IPS-NIHi7 (cell line): ENCODE measurements at regions not wholly inside any gene's neighbourhood (a gene's known extent, or its start where the extent isn't known, plus 50 kb on each side); places are given as distances from the start of the nearest gene placed in this dataset.

Experiments used
- DNase-seq: peaks from one replicate; pipeline ENCODE4 v3.0.0; 2012; ENCODE audit warnings: mixed read lengths; ENCODE audit errors: extremely low spot score

- DNase-seq = peak; percentile 67
These were observed 212.3 kb downstream of the ERCC6L2 start for GRCh38 chr9:96087669-96088299.

DNA sequence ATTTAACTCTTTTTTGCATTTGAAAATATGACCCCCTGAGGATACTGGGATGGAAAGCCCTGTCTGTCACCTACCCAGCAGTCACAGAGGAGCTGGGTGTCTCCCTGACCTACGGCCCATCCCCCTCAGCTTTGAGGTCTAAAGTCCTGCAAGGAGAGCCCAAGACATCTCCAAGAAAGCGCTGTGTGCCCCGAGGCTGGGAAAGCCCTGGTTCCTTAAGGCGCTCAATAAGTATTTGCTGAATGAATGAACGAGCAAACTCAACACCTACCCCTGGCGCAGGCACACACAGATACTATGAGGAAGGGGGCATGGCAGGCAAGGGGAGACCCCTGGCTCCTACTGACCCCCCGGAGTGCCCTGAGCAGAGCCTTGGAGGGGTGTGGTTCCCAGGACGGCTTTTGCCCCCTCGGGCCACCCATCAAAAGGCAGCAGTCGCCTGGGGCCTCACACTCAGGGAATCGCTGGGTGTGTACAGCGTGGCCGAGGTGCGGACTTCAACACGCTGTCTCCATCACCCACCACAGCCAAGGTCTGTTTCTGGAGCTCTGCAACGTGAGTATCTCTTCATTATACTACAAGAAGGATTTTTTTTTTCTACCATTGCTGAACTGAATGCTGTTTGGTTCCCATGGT is 211.6 kb downstream of the ERCC6L2 start:
- DNase-seq = no peak

DNA sequence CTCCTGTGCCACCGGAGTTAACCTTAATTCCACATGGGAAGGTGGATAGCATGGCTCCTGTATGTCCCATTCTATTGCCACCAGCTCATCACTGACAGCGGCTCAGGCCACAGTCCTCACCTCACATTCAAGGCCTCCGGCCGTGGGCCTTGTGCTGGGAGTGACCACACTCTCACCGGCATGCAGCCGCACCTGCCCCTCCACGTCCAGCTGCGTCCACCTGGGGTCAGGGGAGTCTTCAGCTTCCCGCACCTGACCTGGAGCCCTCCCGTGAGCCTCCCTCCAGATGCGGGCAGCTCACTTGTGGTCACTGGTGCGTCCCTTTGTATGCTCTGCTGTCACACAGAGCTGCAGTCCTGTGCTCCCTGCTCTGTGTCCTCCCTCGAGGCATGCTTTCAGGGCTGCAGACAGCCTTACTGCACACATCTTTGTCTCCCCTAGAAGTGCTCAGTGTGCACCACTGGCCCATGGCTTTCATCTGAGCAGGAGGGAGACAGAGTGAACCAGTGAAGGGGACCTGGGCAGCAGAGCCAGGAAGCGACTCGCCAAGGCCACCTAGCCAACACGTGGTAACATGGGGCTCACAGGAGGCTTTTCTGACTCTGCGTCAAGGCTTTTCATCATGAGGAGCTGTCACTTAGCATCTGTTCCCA is 210.1 kb downstream of the ERCC6L2 start:
- no peak for DNase-seq

- no peak for DNase-seq
These were observed 208.8 kb downstream of the ERCC6L2 start for GRCh38 chr9:96084331-96084734.

- DNase-seq = no peak
These were observed 207.2 kb downstream of the ERCC6L2 start for GRCh38 chr9:96082516-96083232.

- no peak for DNase-seq
These were observed 204.9 kb downstream of the ERCC6L2 start for GRCh38 chr9:96080364-96080763.

GRCh38 chr9:96079779-96080178 is 204.3 kb downstream of the ERCC6L2 start:
- DNase-seq = no peak

GRCh38 chr9:96078897-96079490 is 203.5 kb downstream of the ERCC6L2 start:
- DNase-seq = no peak

GRCh38 chr9:96075757-96076156 is 200.3 kb downstream of the ERCC6L2 start:
- no peak for DNase-seq

GRCh38 chr9:96075111-96075510 is 199.6 kb downstream of the ERCC6L2 start:
- no peak for DNase-seq

- DNase-seq = no peak
These were observed 198.3 kb downstream of the ERCC6L2 start for GRCh38 chr9:96073531-96074480.

DNA sequence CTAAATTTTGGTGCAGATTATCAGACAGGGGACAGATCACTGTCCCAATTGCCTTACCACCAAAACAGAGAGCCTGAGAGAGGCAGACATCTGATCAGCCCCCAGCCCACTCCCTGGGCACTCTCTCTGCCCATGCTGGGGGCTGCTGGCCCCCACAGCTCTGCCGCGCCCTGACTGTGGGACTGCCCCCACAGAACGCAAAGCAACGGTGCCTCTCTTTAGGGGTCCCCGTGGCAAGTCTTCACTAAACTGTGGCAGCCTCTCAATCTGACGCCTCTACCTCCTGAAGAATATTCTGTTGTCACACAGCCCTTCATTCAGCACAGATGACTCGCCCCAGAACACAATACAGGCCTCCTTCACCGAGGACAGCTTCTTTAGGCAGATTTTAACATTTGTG is 197.4 kb downstream of the ERCC6L2 start:
- no peak for DNase-seq

DNA sequence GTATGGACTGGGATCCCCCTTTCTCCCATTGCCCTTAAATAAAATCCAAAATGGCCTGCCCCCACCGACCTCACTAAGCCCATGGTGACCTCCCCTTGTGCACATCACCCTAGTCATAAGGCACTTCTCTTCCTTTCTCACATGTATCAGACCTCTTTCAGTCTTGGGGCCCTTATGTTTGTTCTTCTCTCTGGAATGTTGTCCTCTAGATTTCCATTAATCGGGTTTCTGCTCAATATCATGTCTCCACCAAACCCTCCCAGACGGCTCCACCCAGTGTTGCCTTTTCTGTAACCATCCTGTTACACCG is 196.3 kb downstream of the ERCC6L2 start:
- DNase-seq = no peak

DNA sequence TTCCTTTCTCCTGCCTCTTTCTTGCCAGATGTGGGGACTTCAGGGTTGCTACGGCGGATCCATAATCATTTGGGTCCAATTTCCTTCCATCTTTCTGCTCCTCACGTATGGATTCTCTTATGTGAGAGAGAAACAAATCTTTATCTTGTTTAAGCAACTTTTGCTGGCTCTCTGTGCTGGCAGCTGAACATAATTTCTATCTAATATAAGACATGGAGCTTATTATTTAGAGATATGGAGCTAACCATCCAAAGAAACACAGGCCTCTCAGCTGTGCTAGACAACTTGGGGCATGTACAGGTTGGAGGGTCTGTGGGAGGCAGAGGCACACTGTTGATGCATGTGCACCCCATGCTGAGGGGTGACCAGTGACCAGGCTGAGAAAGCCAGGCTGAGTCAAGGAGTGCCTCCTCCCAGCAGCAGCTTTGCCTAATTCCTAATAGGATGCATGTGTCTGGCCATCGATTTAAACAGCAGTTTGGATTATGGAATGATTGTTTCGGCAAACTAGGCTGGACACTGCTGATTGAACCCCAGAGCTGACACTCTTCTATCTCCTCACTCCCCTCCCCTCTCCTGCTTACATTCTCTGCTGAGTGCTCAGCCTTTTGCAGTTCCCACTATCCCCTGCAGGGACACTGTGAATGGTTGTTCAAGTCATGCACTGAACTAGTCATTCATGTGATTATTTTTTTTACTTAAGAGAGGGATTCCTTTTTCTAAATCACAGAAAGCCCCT is 195.8 kb downstream of the ERCC6L2 start:
- peak; percentile 76 for DNase-seq

DNA sequence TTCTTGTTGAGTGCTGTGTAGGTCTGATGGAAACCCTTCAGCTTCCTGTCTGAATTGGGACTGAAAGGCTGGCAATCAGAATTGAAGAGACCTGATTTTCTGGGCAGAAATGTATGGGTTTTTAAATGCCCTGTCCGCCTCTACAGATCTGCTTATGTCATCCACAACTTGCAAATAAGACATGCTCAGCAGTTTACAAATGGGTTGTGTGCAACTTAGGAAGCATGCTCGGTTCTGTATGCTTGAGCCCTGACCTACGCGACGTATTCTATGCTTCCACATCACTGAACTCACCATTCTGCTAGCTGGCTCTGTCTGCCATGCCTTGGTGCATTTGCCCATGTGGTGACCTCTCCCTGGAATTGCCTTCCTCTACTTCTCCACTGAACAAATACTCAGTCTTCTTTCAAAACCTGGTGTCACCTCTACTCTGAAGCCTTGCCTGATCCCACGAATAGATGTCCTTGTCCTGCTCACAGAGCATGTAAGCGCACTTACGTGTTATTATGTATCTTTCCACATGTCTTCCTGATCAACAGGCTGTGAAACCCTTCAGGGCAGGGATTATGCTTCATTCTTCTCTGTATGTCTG is 194.2 kb downstream of the ERCC6L2 start:
- DNase-seq = no peak

DNA sequence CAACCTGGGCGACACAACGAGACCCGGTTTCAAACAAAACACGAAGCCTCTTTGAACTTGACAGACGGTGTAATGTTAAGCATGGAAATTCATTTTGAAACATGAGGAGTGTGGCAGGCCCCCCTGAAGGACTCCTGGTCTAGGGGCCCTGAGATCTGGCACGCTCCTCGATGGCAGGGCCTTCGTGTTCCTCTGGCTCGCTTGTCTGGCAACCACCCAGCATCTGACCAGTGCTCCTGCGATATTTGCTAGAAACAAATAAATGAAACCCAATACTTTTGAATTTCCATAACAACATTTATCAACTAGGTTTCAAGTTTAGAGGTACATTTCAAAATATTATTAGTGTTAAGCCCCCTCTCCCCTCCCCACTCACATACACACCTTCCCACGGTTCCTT is 193.0 kb downstream of the ERCC6L2 start:
- no peak for DNase-seq

- no peak for DNase-seq
These were observed 192.1 kb downstream of the ERCC6L2 start for GRCh38 chr9:96067600-96067999.

GRCh38 chr9:96067004-96067403 is 191.5 kb downstream of the ERCC6L2 start:
- no peak for DNase-seq

DNA sequence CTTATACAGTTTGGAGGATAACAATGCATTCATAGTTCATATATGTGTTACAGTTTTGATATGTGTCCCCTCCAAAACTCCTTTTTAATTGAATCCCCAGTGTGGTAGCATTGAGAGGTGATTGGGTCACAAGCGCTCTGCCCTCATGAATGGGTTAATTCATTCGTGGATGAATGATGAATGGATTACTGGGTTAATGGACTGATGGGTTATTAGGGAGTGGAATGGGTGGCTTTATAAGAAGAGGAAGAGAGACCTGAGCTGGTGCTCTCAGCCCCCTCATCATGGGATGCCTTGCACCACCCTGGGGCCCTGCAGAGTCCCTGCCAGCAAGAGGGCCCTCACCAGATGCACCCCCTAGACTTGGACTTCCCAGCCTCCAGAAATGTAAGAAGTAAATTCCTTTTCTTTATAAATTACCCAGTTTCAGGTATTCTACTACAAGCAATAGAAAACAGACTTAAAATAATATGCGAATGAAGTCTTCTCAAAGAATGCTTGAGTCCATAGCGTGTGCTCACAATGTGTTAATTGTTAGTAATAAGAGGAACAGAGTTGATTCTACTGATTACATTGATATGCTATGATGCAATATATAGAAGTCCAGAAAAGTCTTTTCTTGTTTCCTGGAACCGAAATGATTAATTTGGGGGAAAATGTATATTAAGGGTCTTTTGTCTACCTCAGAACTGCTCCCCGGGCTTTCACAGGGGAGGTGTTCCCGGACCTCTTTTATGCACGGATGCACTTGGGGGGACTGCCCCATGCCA is 190.2 kb downstream of the ERCC6L2 start:
- no peak for DNase-seq
